NCI-H748 treated with DMSO at 0.1 percent for 48 hours (cell line): ENCODE measurements at regions not wholly inside any gene's neighbourhood (a gene's known extent, or its start where the extent isn't known, plus 50 kb on each side); places are given as distances from the start of the nearest gene placed in this dataset.
"Not testable (repeated sequence)": the region's sequence is repeated elsewhere in the genome, so short reads cannot be mapped to it uniquely, and the experiment has no call there.

Source experiments
- DNase-seq: peaks from one replicate; lab custom pipeline; 2025; lab: John Stamatoyannopoulos, UW

DNA sequence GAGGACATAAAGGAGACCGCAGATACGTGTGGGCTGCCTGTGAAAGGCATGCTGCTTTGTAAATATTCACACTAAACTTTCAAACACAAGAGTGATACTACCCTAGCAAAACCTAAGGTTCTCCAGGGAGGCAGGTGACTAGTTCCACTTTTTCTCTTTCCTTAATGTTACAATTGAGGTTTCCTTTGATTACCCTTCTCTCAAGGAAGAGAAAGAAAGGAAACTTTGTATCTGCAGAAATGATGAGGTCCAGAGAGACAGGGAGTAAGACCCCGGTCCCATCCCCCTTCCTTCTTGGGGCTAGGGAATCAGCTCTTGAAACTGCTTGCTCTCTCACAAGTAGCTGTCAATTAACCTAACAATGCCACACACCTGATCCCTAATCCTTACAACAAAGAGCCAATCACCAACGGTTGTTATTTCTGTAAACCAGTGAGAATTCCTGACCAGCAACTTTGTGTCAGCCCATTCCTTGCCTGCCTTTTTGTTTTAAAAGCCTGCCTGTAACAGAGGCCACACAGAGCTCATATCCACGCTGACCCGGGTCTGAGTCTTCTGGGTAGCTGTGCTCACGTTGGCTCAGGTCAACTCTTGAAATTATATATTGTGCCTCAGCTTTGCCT, 754.8 kb upstream of the FRG1 start:
- no peak for DNase-seq

DNA sequence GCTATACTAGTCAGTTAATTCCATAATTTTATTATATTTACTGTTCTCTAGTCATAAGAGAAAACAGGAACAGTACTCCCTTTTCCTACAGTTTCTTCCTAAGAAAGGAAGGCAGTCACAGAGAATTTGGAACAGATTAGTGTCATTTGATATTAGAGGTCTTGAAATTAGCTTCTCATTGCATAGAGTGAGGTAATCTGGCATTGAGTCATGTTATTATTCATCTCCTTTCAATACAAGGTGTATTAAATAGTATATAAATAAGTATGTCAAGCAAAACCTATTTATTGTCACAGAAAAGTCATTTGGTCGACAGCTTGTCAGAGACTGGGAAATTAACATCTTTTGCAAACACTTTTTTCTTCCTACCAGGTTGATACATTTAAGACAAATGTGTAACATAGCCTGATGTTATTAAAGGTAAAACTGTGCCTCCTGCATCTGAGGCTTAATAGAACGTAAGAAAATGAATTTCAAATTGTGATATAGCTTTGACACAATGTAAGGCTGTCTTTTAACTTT, 753.1 kb upstream of the FRG1 start:
- DNase-seq: no peak

DNA sequence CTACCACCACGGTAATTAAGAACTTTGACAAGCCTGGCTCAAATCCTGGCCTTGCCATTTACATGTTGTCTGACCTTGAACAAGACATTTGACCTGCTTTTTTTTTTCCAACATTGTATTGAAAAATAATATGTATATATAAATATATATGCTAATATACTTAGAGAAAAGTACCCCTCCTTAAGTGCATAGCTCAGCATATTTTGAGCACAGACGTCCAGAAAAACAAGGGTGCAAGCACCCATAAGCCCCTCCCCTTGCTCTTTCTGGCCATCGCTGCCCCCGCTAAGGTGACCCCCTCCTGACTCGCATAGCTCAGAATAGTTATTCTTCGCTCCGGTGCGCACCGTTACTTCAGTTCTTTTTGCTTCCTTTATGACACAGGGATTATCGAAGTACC, 742.0 kb upstream of the FRG1 start:
- DNase-seq: no peak

DNA sequence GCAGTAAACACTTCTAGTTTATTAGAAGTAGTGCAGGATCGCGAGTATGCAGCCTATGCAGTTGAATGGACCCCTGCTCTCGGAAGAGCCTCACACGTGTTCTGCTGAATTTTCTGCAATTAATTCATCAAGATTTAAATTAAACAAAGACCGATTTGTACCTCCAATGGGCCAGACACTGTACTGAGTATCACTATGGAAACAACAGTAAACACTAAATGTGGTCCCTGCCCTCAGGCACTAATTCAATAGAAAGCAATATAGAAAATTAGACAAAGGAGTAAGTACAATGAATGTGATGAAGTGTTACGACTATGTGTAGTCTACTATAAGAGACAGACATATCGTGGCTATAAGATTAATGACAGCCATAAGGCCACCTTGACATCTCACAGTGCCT, 740.3 kb upstream of the FRG1 start:
- peak; percentile 67 for DNase-seq

DNA sequence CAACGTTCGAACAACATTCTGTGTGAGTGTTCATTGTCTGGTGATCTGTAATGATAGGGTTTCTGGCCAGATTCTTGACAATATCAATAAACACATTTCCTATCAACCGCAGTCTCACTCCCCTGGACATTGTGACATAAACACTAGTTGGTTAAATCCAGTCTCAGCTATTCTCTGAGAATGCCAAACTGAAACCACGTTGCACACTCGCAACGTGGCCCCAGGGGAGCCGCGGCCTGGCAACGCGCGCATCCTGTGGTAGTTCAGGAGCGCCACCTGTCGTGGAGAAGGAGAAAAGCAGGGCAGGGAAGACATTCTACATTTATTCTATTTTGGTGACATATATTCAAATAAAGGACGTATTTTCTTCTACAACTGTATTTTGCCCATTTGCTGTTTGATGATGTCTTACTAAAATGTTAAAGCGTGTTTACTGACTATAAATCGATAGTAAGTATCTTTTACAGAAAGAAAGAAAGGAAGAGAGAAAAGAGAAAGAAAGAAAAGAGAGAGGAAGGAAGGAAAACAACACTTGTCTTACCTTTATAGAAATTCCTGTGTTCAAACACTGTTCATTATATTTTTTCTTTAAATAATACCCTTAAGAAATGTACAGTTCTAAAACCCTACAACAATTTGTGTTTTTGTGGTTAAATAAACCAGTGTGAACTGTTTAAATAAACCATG, 738.3 kb upstream of the FRG1 start:
- DNase-seq: peak; percentile 48

DNA sequence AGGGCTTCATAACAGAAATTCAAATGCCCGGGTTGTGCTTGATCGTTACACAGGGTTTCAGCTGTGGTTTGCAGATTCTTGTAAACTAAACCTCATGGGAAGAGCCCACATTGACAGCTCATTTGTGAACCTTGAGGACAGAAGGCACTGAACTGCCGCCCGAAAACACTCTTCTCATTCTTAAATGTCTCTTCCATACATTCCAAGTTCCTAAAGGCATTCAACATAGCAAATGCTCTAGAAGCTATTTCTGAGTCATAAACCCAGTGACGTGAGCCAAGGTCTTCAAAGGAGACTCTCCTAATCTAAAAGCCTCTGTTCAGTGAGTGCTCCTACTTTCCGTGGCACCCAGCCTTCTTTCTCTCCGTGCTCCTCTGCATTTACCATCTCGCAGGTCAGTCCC, 737.8 kb upstream of the FRG1 start:
- no peak for DNase-seq

DNA sequence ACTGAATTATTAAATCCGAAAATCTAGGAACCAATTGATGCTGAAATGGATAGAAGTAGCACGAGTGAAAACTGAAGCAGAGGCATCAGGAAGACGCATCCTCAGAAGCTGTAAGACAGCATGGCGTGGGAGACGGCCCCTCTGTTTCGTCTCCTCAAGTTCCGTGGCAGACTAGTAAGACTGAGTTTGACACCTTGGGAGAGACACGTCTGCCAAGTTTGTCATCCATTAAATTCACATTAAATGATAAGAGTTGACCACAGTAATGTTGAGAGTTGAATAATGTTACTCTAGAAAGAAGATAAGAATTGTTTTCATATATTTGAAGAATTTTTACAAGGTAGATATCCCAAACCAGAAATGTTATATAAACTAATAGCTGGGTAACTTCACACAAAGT, 736.1 kb upstream of the FRG1 start:
- DNase-seq: no peak

DNA sequence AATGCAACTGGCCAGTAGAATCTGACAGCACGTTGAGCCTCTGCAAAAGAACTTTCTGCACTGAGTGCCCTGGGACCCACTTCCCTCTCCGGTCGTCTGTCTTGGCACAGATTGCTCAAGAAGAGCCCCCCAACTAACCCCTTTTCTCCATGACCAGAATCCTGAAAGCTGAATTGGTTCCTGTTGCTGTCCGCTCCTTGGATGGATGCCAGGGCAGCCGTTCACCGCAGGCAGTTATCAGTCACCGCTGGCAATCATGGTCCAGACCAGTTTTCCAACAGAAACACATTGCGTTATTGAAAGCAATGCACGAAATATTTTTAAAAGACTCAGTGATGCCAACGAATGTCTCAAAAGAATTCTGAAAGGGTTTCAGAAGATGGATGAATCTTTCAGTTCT, 733.7 kb upstream of the FRG1 start:
- DNase-seq: no peak

DNA sequence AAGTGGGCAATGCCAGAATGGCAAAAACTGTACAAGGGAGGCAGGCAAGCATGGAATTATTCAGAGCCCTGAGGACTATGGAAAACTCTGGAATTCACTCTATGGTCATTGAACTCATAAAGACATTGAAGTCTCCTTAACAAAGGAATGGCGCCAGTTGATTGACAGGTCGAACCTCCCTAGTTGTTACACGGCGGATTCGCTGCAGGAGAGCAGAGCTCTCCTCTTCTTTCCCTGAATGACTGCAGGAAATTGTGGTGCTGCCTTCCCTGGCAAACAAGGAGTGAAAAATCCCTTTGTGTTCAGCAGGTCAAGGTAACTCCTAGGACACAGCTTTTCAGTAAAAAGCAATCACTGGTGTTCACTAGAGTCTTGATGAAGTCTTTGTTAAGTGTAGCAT, 732.8 kb upstream of the FRG1 start:
- no peak for DNase-seq

DNA sequence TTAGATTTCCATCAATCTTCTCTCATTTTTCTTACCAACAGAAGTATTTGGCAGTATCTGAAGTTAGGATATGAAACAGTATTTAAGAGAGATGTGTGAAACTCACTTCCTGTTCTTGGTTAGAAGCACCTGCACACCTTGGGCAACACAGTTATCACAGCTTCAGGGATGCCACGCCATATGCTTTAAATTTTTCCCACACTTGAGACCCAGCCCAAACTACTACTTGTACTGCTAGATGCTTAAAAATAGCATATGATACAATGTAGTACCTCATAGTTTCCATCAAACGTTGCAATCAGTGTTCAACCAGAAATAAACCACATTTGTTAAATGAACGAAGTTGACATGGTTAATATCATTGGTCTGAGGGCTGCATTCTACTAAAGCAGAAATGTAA, 725.1 kb upstream of the FRG1 start:
- DNase-seq: no peak

DNA sequence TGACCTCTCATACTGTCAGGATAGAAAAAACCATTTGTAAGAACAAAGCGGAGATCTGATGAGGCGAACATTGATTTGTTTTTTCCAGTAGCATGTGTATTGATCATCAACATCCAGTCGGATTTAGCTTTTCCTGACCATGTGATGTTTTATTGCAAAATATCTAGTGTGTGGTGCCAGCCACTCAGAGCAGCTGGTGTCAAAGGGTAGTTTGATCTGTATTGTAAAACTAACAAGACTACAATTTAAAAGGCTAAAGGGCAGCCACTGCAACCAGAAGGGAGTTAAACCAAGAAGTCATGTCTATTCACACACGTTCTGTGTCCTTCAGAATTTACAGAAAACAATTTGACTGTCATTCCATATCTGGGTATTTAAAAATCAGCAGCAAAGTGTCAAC, 719.0 kb upstream of the FRG1 start:
- no peak for DNase-seq

DNA sequence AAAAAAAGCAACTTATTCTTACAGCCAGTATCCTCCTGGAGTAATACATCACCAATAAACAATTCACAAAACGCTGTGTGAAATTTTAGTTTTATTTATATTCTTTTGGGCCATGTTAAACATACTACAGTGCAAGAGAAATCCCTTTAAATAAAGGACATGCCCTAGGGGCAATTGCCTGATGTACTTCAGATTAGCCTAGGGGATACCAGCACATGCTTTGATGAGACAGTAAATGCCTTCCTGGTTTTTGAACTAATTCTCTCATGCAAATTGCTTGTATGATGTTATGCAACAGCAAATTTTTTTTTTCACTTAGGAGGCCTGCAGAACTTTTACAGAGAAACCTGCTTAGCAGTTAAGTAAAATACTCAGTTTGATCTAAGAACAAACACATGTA, 711.9 kb upstream of the FRG1 start:
- DNase-seq: no peak

DNA sequence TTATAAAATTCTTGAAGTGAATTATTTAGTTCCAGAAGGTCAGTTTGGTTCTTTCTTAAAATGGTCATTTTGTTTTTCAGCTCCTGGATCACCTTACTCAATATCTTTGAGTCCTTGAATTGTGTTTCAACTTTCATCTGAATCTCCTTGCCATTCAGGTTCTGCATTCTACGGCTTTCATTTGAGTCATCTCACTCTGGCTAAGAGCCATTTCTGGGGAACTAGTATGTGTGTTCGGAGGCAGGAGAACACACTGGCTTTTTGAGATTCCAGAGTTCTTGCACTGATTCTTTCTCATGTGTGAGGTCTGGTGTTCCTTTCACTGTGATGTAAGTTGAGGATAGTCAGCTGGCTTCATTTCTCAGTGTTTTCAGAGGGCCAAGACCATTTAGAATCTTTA, 708.4 kb upstream of the FRG1 start:
- DNase-seq: no peak

DNA sequence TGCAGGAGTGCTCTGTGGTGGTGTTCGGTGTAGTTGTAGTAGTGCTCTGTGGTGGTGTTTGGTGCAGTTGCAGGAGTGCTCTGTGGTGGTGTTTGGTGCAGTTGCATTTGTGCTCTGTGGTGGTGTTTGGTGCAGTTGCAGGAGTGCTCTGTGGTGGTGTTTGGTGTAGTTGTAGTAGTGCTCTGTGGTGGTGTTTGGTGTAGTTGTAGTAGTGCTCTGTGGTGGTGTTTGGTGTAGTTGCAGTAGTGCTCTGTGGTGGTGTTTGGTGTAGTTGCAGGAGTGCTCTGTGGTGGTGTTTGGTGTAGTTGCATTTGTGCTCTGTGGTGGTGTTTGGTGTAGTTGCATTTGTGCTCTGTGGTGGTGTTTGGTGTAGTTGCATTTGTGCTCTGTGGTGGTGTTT, 706.9 kb upstream of the FRG1 start:
- DNase-seq: not testable (repeated sequence)

DNA sequence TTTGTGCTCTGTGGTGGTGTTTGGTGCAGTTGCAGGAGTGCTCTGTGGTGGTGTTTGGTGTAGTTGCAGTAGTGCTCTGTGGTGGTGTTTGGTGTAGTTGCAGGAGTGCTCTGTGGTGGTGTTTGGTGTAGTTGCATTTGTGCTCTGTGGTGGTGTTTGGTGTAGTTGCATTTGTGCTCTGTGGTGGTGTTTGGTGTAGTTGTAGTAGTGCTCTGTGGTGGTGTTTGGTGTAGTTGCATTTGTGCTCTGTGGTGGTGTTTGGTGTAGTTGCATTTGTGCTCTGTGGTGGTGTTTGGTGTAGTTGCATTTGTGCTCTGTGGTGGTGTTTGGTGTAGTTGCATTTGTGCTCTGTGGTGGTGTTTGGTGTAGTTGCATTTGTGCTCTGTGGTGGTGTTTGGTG, 705.7 kb upstream of the FRG1 start:
- DNase-seq: not testable (repeated sequence)

DNA sequence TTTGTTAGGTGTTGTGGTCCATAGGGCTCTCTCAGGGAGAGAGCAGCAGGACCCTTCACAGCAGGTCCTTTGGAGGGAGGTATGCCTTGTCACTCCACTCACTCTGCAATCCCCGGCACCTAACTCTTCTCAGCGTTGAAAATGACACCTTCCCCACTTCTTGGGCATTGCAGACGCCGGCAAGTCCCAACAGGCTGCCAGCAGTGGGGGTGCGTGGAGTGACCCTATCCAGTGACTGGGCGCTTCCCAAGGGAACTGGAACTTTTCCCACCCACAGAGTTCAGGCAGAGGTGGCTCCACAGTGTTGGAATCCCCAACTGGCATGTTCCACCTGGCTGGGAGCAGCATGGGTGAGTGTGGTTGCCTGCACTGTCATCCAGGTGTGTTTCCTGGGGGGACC, 705.1 kb upstream of the FRG1 start:
- DNase-seq: no peak

DNA sequence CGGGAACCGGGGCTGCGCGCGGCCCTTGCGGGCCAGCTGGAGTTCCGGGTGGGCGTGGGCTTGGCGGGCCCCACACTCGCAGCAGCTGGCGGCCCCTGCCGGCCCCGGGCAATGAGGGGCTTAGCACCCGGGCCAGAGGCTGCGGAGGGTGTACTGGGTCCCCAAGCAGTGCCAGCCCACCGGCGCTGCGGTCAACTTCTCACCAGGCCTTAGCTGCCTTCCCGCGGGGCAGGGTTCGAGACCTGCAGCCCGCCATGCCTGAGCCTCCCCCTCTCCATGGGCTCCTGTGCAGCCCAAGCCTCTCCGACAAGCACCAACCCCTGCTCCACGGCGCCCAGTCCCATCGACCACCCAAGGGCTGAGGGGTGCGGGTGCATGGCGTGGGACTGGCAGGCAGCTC, 704.4 kb upstream of the FRG1 start:
- not testable (repeated sequence) for DNase-seq

DNA sequence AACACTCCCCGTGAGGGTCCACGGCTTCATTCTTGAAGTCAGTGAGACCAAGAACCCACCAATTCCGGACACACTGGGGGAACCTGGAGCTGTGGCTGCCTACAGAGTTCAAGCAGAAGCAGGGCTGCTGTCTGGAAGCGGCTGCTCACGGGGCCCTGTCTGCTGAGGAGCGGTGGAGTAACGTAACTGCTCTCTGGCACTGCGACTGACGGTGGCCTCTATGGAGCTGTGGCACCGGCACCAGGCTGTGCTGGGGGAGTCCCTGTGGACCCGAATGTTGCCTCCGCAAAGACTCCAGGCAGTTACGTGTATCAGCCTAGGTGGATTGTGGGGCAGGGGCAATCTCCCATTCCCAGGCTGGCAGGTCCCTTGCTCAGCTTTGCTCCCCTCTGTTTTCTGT, 703.3 kb upstream of the FRG1 start:
- DNase-seq: no peak

DNA sequence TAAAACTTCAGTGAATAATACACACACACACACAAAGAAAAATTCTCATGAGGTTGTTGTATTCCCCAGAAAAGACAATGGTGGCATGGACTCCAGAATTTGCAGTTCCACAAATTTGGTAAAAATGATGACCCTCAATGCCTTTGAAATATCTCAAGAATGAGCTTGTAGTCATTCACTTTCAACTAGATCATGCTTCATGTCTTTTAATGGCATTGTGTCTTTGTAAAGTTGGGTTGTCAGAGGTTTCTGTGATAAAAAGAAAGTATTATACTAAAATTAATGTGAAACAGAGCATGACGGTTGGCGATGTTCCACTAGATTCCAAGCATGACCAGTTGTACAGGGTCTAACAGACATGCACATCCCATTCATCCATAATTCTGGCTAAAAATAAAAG, 685.0 kb upstream of the FRG1 start:
- DNase-seq: no peak

DNA sequence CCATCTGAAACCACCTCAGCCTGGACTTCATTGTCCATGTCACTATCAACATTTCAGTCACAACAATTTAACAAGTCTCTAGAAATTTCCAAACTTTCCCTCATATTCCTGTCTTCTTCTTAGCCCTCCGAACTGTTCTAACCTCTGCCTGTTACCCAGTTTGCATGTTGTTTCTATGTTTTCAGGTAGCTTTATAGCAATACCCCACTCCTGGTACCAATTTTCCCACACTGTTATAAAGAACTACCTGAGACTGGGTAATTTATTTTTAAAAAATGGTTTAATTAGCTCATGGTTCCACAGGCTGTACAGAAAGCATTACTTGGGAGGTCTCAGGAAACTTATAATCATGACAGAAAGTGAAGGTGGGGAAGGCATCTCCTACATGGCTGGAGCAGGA, 679.2 kb upstream of the FRG1 start:
- DNase-seq: no peak

DNA sequence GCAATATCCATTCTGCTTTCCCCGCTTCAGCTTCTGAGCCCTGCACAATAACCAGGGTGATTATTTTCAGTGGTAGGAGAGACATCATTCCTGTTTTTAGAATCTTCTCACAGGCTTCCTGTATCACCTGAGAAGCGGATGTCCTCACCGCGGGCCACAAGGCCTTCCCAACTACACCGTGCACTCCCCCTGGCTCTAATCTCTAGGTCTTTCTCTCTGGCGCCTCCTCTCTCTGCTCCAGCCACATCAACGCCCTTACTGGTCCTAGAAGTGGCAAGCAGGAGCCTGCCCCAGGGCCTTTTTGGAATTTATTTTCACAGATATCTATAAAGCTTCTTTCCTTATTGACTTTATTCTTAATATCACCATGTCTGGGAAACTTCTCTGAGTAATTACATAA, 675.2 kb upstream of the FRG1 start:
- no peak for DNase-seq

DNA sequence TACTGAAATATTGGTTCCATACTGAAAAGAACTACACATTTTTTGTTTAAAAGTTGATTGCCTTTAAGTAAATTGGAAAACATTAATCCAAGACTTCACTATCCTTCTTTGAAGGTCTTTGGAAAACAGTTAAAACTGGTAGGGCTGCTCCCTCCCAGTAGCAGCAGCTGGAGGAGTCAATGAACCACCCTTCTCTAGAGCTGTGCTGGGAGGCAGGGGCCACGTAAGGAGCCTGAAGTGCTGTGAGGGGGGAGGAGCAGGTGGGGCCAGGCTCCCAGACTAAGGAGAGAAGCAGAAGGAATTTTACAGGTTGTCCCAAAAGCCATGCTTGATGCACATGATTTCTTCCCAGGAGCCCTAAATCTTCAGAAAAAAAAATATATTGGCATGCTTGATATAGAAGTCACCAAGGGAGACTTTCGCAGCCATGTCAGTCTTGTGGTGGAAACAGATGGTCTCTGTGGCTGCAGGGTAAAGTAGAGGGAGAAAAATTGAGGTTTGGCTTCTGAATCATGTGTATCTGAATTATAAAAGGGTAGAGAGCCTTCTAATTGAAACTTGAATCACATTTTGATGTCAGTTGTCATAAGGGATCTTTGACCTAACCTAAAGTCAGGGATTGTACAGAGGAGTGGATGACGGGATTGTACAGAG, 673.2 kb upstream of the FRG1 start:
- DNase-seq: no peak

DNA sequence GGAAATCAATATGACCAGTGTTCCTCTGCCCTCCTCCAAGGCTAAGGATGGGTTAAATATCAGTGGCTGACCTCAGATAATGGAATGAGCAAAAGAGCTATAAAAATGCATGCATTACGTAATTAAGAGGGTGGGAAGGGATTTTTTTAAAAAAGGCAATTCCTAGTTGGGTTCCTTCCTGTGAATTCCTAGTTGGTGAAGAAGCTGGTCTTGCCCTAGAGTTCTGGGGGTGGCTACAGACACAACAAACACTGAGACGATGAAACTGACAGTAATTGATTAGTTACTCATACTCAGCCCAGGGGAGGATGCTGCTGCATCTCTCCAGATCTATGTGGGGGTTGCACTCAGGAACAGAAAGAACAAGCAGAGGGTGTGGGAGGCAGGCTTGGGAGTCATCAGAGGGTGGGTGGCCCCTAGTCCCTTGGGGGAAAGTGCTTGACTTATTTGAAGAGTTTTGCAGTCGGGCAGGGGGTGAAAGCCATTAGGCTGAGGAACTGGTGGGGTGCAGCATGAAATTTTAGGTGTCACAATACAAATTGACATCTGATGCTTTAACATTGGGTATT, 662.0 kb upstream of the FRG1 start:
- DNase-seq: no peak
